Prostate gland (tissue), 2 donors: ENCODE measurements at regions not wholly inside any gene's neighbourhood (a gene's known extent, or its start where the extent isn't known, plus 50 kb on each side); places are given as distances from the start of the nearest gene placed in this dataset.

ENCODE experiments used
- POLR2A ChIP-seq: fragments of 450-650 bp; IDR thresholded peaks from one replicate; pipeline ENCODE4 v1.6.1; 2016; ENCODE audit warnings: antibody characterized with exemption, mild to moderate bottlenecking
- POLR2AphosphoS5 ChIP-seq: sonication (generic); formaldehyde crosslinking; IDR thresholded peaks from one replicate; pipeline ENCODE4 v1.6.1; 2017; ENCODE audit warnings: antibody characterized with exemption
- TF ChIP-seq, protein P1 (sequence below), 4 experiments: fragments of 200-600 bp in 2 of 4; fragments of 450-650 bp in 2 of 4; sonication (generic) in 2 of 4; IDR thresholded peaks; 1 replicate in 3 of 4; 2 replicates in 1 of 4; pipeline ENCODE4 v1.5.1; 2016 to 2019; ENCODE audit warnings: antibody characterized with exemption in 4 of 4, mild to moderate bottlenecking in 2 of 4, moderate library complexity in 2 of 4

DNA sequence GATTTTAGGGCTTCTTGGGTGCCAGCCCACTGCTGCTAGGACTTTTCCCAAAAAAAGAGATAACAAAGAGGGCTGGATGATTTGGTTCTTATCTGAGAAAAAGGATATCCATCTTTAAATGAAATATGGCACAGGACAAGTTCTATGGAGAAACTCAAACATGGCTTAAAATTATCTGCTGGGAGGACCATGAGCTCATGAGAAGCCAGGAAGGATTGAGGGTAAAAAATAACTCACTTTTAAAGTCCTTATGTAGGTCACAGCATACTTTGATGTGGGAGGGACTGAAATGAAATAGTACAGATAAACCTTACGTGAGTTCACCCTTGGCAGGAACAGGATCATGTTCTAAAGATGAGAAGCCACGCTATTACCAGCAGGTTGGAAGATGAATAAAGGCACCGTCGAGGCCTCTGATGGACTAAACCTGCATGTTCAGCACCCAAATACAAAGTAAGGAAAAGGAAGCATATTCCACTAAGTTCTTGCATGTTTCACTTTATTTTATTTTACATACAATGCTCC is 369.2 kb upstream of the KLF6 start:
- TF ChIP-seq POLR2AphosphoS5 (no peak), POLR2A (no peak)
- TF ChIP-seq, protein P1, sequence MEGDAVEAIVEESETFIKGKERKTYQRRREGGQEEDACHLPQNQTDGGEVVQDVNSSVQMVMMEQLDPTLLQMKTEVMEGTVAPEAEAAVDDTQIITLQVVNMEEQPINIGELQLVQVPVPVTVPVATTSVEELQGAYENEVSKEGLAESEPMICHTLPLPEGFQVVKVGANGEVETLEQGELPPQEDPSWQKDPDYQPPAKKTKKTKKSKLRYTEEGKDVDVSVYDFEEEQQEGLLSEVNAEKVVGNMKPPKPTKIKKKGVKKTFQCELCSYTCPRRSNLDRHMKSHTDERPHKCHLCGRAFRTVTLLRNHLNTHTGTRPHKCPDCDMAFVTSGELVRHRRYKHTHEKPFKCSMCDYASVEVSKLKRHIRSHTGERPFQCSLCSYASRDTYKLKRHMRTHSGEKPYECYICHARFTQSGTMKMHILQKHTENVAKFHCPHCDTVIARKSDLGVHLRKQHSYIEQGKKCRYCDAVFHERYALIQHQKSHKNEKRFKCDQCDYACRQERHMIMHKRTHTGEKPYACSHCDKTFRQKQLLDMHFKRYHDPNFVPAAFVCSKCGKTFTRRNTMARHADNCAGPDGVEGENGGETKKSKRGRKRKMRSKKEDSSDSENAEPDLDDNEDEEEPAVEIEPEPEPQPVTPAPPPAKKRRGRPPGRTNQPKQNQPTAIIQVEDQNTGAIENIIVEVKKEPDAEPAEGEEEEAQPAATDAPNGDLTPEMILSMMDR (IDR thresholded peaks at IDR 0.05), result no peak
